Pancreas (tissue), 10 donors: ENCODE measurements at regions not wholly inside any gene's neighbourhood (a gene's known extent, or its start where the extent isn't known, plus 50 kb on each side); places are given as distances from the start of the nearest gene placed in this dataset.
A peak's percentile ranks its signal among the peaks of the same experiment; 100 is the strongest.
"Not testable (repeated sequence)": the region's sequence is repeated elsewhere in the genome, so short reads cannot be mapped to it uniquely, and the experiment has no call there.

Source experiments
- ATAC-seq, 4 donors: fragments of 200-7000 bp; cut with Tn5 transposase; one replicate each; pipeline versions ENCODE4 v1.8.0 to v1.9.1; 2020; ENCODE audit warnings: mild to moderate bottlenecking in 4 of 4, moderate library complexity in 4 of 4
- DNase-seq, 6 donors: peaks; one replicate each; pipeline ENCODE4 v3.0.0-alpha.2; 2020
- FAIRE-seq: peaks from 2 replicates; lab custom pipeline; 2012; peaks lifted over from hg19 to GRCh38; lab: Jason Lieb, UNC
- H3K27ac ChIP-seq, 4 donors: fragments of 200-600 bp; sonication (generic); 1 replicate in 3 of 4; 2 replicates in 1 of 4; pipeline versions ENCODE4 v1.5.0 to v1.8.0; 2020
- H3K27me3 ChIP-seq, 4 donors: fragments of 200-600 bp; one replicate each; pipeline ENCODE4 v1.8.0; 2021
- H3K36me3 ChIP-seq, 3 donors: fragments of 200-600 bp; sonication (generic) in 1 of 3; one replicate each; pipeline versions ENCODE4 v1.5.0 to v1.8.0; 2020 to 2021
- H3K4me1 ChIP-seq, 3 donors: fragments of 200-600 bp; one replicate each; pipeline ENCODE4 v1.8.0; 2021
- H3K4me3 ChIP-seq, 4 donors: fragments of 200-600 bp; sonication (generic) in 2 of 4; one replicate each; pipeline versions ENCODE4 v1.5.0 to v1.8.0; 2020 to 2021
- H3K9me3 ChIP-seq, 4 donors: fragments of 200-600 bp; one replicate each; pipeline ENCODE4 v1.8.0; 2021
- CTCF ChIP-seq, 4 donors: fragments of 200-600 bp; sonication (generic) in 3 of 4; IDR thresholded peaks; one replicate each; pipeline versions ENCODE4 v1.5.0 to v1.8.0; 2021; ENCODE audit warnings: antibody characterized with exemption in 4 of 4
- WGBS, 2 donors: extraction: QIAGEN DNeasy Blood & Tissue Kit; methylation state at CpG; one replicate each; pipeline ENCODE4 v1.1.7; 2013; 5-methylcytosine and 5-hydroxymethylcytosine counted together
- intact Hi-C, 3 donors: fragments of 100-400 bp; cut with DNase I; formaldehyde crosslinking; loops; one replicate each; pipeline versions ENCODE4 v1.11.1 to v1.14.2; 2022
- donor health status: healthy with polysubstance abuse.
- donor health status: DM: no; HTN: no; CAD: no; lungs with moderate emphysema.
- donor health status: DM: no; HTN: no; CAD: no.
- donor health status: control.
- donor health status: control.
- donor health status: Bipolar disorder and iron deficiency.
- donor health status: DM: yes; HTN: yes; CAD: no.
- donor health status: DM: no; HTN: no; CAD: no.
- donor health status: DM: no; HTN: no; CAD: no.
- donor health status: DM: yes; HTN: yes; CAD: no.

- Histone ChIP-seq H3K27ac (no peak overlapping the region), H3K9me3 (no peaks in the 10 kb centered on the region), H3K4me1 (no peaks in the 10 kb centered on the region), H3K36me3 (no peaks in the 10 kb centered on the region), H3K27me3 (no peaks in the 10 kb centered on the region), H3K4me3 (no peak overlapping the region)
- intact Hi-C loops = no loop called here
- TF ChIP-seq CTCF (IDR thresholded peaks at IDR 0.05) = no peak
- DNase-seq = no peak
- ATAC-seq = no peak
- no peak for FAIRE-seq
Observed at GRCh38 chr1:189217646-189218045, 1260.0 kb downstream of the BRINP3 start.

GRCh38 chr1:189220750-189221149 lies 1256.9 kb downstream of the BRINP3 start:
- no peak for TF ChIP-seq CTCF (IDR thresholded peaks at IDR 0.05)
- Histone ChIP-seq H3K9me3 (no peaks in the 10 kb centered on the region), H3K4me3 (no peak overlapping the region), H3K36me3 (no peaks in the 10 kb centered on the region), H3K4me1 (no peaks in the 10 kb centered on the region), H3K27me3 (no peaks in the 10 kb centered on the region), H3K27ac (no peak overlapping the region)
- intact Hi-C loops = no loop called here
- DNase-seq (no peak), FAIRE-seq (no peak), ATAC-seq (no peak)
- WGBS, 2 donors = 40 to 44% methylated on average over 1 of the region's 1 CpG

GRCh38 chr1:189225794-189226145 lies 1251.9 kb downstream of the BRINP3 start:
- peak in 1 of 6 donors; percentile 53 for DNase-seq
- intact Hi-C loops = not testable (repeated sequence)

GRCh38 chr1:189226779-189227178 lies 1250.9 kb downstream of the BRINP3 start:
- TF ChIP-seq CTCF (IDR thresholded peaks at IDR 0.05) = no peak
- no peaks in the 10 kb centered on the region for H3K27me3 ChIP-seq
- 58 to 76% methylated on average over 1 of the region's 1 CpG for WGBS, 2 donors
- H3K4me3 ChIP-seq = no peak overlapping the region
- no peaks in the 10 kb centered on the region for H3K4me1 ChIP-seq
- H3K36me3 ChIP-seq = no peaks in the 10 kb centered on the region
- H3K9me3 ChIP-seq = no peaks in the 10 kb centered on the region
- FAIRE-seq (no peak), ATAC-seq (no peak), DNase-seq (no peak)
- H3K27ac ChIP-seq = no peak overlapping the region
- intact Hi-C loops = no loop called here

More at GRCh38 chr1:189225794-189226145, 1251.9 kb downstream of the BRINP3 start:
- ATAC-seq, H3K27ac ChIP-seq, FAIRE-seq, H3K4me1 ChIP-seq, H3K27me3 ChIP-seq, H3K9me3 ChIP-seq, H3K4me3 ChIP-seq, H3K36me3 ChIP-seq: not testable (repeated sequence)
- WGBS, 2 donors = 93 to 97% methylated on average over 10 to 28 of the region's 28 CpGs

GRCh38 chr1:189237008-189237407 lies 1240.7 kb downstream of the BRINP3 start:
- Histone ChIP-seq H3K27me3 (no peaks in the 10 kb centered on the region), H3K9me3 (no peaks in the 10 kb centered on the region), H3K36me3 (no peaks in the 10 kb centered on the region), H3K4me1 (no peaks in the 10 kb centered on the region), H3K4me3 (no peak overlapping the region), H3K27ac (no peak overlapping the region)
- no peak for FAIRE-seq
- no peak for TF ChIP-seq CTCF (IDR thresholded peaks at IDR 0.05)
- intact Hi-C loops = no loop called here
- 58 to 76% methylated on average over 3 of the region's 3 CpGs for WGBS, 2 donors
- no peak for ATAC-seq
- DNase-seq = no peak
